GM18498 (cell line): ENCODE measurements at regions not wholly inside any gene's neighbourhood (a gene's known extent, or its start where the extent isn't known, plus 50 kb on each side); places are given as distances from the start of the nearest gene placed in this dataset.
A peak's percentile ranks its signal among the peaks of the same experiment; 100 is the strongest.

Experiments
- ATAC-seq: cut with Tn5 transposase; IDR thresholded peaks from one replicate; pipeline ENCODE4 v1.9.1; 2021; ENCODE audit warnings: mild to moderate bottlenecking, moderate library complexity; ENCODE audit not compliant: unreplicated experiment

DNA sequence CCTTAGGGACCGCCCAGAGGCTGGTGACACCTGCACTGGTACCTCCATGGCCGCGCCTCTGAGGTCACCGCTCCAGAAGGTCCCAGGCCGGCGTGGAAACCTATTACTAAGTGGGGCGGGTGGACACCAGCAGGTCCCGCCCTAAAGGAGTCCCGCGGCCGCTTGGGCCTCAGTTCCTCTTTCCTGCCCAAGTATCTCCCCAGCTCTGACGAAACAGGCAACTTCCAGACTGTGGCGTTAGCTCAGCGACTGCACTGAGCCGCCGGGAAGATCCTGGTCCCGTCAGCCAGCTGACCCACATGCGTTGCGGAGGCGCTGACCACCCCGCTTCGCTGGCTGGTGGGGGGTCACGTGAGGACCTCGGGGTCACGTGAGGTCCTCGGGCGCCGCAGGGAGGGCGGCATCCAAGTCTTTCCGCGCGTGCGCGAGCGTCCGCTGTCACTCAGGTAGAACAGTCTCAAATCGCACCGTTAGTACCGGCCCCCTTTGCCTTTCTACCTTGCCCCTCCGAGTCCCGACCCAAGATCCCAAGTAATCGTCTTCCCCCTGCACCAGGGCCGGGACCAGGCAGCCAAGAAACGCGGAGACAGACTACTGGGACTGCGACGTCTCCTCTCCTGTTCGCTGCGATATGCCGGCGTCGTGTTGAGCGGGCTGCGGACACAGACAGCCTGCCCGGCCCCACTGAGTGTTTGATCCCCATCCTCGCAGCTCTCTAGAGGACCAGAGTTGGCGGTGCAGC is 53.7 kb upstream of the KDM4C start:
- ATAC-seq, result peak; percentile 92

DNA sequence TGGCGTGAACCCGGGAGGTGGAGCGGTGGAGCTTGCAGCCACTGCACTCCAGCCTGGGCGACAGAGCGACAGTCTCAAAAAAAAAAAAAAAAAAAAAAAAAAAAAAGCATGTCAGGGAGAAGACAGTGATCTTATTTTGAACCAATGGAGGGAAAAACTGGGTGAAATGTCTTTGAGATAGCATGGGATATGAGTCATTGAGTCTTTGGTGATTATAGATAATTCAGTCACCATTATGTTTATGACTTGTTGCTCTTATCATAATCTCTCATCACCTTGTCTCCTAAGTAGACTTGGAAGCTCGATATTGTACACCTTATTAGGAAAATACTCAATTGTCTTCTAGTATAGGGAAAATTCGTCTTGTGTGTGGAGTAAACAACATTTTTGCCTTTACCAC is 55.1 kb upstream of the KDM4C start:
- ATAC-seq, result no peak

DNA sequence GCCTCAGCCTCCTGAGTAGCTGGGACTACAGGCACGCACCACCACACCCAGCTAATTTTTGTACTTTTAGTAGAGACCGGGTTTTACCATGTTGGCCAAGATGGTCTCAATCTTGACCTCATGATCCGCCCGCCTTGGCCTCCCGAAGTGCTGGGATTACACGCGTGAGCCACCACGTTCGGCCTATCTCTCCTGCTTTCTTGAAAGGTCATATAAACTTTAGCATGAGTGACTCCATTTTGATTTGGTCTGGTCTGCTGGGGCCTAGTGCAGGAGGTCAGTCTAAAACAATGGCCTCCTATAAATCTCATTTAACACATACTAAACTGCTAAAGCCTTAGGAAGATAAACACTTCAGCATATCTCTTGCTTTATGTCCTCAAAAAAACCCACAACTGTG is 50.6 kb upstream of the GLDC start:
- ATAC-seq, result no peak

DNA sequence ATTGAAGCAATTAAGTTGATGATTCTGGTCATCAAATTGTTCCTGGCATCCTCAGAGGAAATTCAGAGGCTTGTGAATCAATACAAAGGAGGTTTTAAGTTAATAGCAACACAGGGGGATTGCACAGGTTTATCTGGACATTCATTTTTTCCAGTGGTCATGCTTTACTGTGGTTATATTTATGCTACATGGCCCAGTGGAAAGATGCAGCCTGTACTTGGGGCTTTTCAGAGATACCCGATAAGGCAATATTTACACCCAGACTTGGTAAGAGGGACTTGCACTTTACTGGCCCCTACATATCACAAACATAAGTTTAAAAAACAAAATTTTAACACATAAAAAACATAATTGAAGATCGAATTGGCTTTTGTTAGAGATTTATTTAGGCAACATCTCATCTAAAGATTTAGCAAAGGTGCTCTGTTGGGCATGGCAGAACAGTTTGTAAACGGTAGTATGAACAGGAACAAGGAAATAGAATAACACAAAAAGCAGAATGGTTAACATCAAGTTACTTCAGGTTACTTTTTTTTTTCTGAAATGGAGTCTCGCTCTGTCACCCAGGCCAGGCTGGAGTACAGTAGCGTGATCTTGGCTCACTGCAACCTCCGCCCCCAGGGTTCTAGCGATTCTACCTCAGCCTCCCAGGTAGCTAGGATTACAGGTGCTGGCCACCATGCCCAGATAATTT is 49.7 kb upstream of the GLDC start:
- no peak for ATAC-seq
